ENCODE measurements at regions not wholly inside any gene's neighbourhood (a gene's known extent, or its start where the extent isn't known, plus 50 kb on each side); places are given as distances from the start of the nearest gene placed in this dataset.

DNA sequence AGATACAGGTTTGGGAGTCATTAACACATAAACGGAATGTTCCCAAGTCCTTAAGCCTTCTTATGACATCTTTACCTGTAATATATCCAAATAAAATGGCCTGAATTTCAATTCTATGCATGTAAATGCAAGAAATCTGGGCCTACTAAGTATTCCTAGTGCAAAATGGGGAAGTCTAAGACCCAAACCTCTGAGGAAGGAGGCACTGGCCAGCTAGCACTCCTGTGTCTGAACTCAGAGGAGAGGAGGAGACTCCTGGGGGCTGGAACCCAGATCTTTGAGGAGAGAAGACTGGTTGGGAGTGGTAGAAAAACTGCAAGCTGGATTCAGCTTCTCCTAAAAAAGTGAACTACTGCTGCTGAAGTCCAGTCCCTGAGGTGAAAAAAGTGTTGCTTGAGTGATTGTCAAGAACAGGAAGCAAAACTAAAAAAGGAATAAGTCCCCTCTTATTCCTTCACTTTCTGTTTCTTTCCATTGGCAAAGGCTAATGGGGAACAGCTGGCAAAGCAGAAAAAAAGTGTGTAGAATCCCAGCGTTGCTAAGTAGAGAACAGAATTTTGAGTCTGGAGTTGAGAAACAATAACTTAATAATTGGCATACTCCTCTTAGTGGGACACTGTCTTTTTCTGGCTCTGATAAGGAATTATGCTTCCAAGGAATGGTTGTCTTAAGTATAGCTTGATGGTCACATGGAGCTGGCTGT is 54.8 kb upstream of the ATP2C1 start:
- DNase-seq (ENCODE audit: low read depth, low spot score), result no peak
- CTCF ChIA-PET, result no interaction called here
- TF ChIP-seq CTCF (IDR thresholded peaks at IDR 0.05; ENCODE audit: insufficient read depth, low read length, missing control alignments), result no peak
- POLR2A ChIA-PET, result no interaction called here
- H3K4me3 ChIP-seq (ENCODE audit: low read depth, low read length), result no peak overlapping the region

DNA sequence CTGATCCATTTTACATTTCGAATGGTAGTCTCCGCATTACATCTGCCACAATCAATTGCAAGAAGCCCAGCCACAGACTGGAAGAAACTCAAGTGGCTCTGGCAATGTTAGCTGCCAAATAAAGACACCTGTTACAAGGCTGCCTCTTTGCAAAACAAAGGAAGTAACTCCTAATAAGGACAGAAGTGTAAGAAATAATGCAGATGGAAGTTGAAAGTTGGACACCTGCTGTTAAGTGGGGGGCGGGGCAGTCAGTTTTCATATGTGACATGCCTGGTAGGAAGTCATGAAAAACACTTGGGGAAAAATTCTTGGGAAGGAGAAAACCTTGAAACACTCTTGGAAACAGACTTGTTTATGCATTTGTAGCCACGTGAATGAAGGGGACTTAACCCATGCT is 54.1 kb upstream of the ATP2C1 start:
- H3K4me3 ChIP-seq (ENCODE audit: low read depth, low read length), result no peak overlapping the region
- DNase-seq (ENCODE audit: low read depth, low spot score), result no peak
- CTCF ChIA-PET, result no interaction called here
- POLR2A ChIA-PET, result no interaction called here
- no peak for TF ChIP-seq CTCF (IDR thresholded peaks at IDR 0.05; ENCODE audit: insufficient read depth, low read length, missing control alignments)

GRCh38 chr3:130841357-130841756 is 52.5 kb upstream of the ATP2C1 start:
- no peak overlapping the region for H3K4me3 ChIP-seq (ENCODE audit: low read depth, low read length)
- no peak for DNase-seq (ENCODE audit: low read depth, low spot score)
- POLR2A ChIA-PET, result no interaction called here
- CTCF ChIA-PET, result no interaction called here
- no peak for TF ChIP-seq CTCF (IDR thresholded peaks at IDR 0.05; ENCODE audit: insufficient read depth, low read length, missing control alignments)

GRCh38 chr3:130843441-130843840 is 50.4 kb upstream of the ATP2C1 start:
- no peak overlapping the region for H3K4me3 ChIP-seq (ENCODE audit: low read depth, low read length)
- POLR2A ChIA-PET, result no interaction called here
- CTCF ChIA-PET, result no interaction called here
- no peak for TF ChIP-seq CTCF (IDR thresholded peaks at IDR 0.05; ENCODE audit: insufficient read depth, low read length, missing control alignments)
- no peak for DNase-seq (ENCODE audit: low read depth, low spot score)
